Adrenal gland (tissue), 9 donors: ENCODE measurements at regions not wholly inside any gene's neighbourhood (a gene's known extent, or its start where the extent isn't known, plus 50 kb on each side); places are given as distances from the start of the nearest gene placed in this dataset.

Source experiments
- DNase-seq, 7 donors: peaks; one replicate each; pipeline ENCODE4 v3.0.0-alpha.2; 2019 to 2020
- H3K27ac ChIP-seq, 5 donors: fragments of 200-600 bp; sonication (generic) in 4 of 5; 1 replicate in 3 of 5; 2 replicates in 2 of 5; pipeline versions ENCODE4 v1.5.1 to v1.8.0; 2016 to 2020; ENCODE audit warnings: mild to moderate bottlenecking in 1 of 5
- H3K27me3 ChIP-seq: fragments of 200-600 bp; 2 replicates; pipeline ENCODE4 v1.8.0; 2021
- H3K36me3 ChIP-seq, 2 donors: fragments of 200-600 bp; replicated peaks in 1 of 2; 1 replicate in 1 of 2; 2 replicates in 1 of 2; pipeline versions ENCODE4 v1.5.1 to v1.8.0; 2018 to 2022
- H3K4me1 ChIP-seq, 2 donors: fragments of 200-600 bp; replicated peaks in 1 of 2; 1 replicate in 1 of 2; 2 replicates in 1 of 2; pipeline versions ENCODE4 v1.5.1 to v1.8.0; 2018 to 2021
- H3K4me3 ChIP-seq, 4 donors: fragments of 200-600 bp; sonication (generic) in 3 of 4; one replicate each; pipeline ENCODE4 v1.5.1; 2016 to 2018
- H3K9me3 ChIP-seq, 3 donors: fragments of 200-600 bp; sonication (generic) in 1 of 3; replicated peaks in 1 of 3; 1 replicate in 2 of 3; 2 replicates in 1 of 3; pipeline versions ENCODE4 v1.5.1 to v1.8.0; 2016 to 2021
- POLR2A ChIP-seq, 2 donors: fragments of 450-650 bp; IDR thresholded peaks; one replicate each; pipeline ENCODE4 v1.6.1; 2017; ENCODE audit warnings: antibody characterized with exemption in 2 of 2, mild to moderate bottlenecking in 2 of 2, moderate library complexity in 1 of 2
- WGBS, 4 donors: extraction: QIAGEN DNeasy Blood & Tissue Kit in 2 of 4; methylation state at CpG; one replicate each; pipeline versions ENCODE4 v1.1.5 to v1.1.7; 2013 to 2017; 5-methylcytosine and 5-hydroxymethylcytosine counted together
- intact Hi-C, 2 donors: fragments of 100-400 bp; cut with DNase I; formaldehyde crosslinking; loops; one replicate each; pipeline versions ENCODE4 v1.14.1 to v1.15.0; 2022 to 2023
- TF ChIP-seq, protein P1 (sequence below), 6 experiments: fragments of 450-650 bp in 4 of 6; fragments of 200-600 bp in 2 of 6; sonication (generic) in 1 of 6; IDR thresholded peaks; 1 replicate in 5 of 6; 2 replicates in 1 of 6; pipeline versions ENCODE4 v1.5.1 to v1.8.0; 2016 to 2021; ENCODE audit warnings: antibody characterized with exemption in 6 of 6, mild to moderate bottlenecking in 2 of 6, moderate library complexity in 1 of 6
- donor health status: healthy with polysubstance abuse.
- donor health status: Bipolar disorder and iron deficiency.
- donor health status: DM: yes; HTN: yes; CAD: no.
- donor health status: DM: no; HTN: no; CAD: no.
- donor health status: DM: no; HTN: no; CAD: no.

DNA sequence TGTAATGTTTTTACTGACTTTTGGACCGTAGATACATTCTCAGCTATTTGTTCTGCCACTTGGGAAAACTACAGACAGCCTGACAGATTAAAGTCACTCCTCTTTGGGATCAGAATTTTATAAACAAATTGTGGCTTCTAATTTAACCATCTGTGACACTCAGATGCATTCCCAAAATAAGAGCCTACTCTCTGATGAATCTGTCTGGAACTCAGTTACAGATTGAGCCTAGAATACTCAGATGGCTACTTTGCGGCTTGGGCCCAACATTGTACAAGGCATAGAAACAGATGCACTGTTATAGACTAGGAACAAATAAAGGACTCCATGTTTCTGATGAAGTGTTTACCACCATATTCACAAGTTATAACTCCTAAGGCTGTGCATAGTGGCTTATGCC is 291.0 kb upstream of the SLITRK6 start:
- DNase-seq, result no peak
- H3K4me3 ChIP-seq, result no peak overlapping the region
- no peaks in the 10 kb centered on the region for H3K9me3 ChIP-seq
- no peak for TF ChIP-seq POLR2A (IDR thresholded peaks at IDR 0.05)
- TF ChIP-seq, protein P1, sequence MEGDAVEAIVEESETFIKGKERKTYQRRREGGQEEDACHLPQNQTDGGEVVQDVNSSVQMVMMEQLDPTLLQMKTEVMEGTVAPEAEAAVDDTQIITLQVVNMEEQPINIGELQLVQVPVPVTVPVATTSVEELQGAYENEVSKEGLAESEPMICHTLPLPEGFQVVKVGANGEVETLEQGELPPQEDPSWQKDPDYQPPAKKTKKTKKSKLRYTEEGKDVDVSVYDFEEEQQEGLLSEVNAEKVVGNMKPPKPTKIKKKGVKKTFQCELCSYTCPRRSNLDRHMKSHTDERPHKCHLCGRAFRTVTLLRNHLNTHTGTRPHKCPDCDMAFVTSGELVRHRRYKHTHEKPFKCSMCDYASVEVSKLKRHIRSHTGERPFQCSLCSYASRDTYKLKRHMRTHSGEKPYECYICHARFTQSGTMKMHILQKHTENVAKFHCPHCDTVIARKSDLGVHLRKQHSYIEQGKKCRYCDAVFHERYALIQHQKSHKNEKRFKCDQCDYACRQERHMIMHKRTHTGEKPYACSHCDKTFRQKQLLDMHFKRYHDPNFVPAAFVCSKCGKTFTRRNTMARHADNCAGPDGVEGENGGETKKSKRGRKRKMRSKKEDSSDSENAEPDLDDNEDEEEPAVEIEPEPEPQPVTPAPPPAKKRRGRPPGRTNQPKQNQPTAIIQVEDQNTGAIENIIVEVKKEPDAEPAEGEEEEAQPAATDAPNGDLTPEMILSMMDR (IDR thresholded peaks at IDR 0.05), result no peak
- H3K27me3 ChIP-seq, result no peaks in the 10 kb centered on the region
- 39 to 92% (median 54%) methylated on average over 1 to 2 of the region's 2 CpGs for WGBS, 4 donors
- H3K4me1 ChIP-seq, result no peaks in the 10 kb centered on the region
- H3K27ac ChIP-seq, result no peak overlapping the region
- no peaks in the 10 kb centered on the region for H3K36me3 ChIP-seq
- intact Hi-C loops, result no loop called here

DNA sequence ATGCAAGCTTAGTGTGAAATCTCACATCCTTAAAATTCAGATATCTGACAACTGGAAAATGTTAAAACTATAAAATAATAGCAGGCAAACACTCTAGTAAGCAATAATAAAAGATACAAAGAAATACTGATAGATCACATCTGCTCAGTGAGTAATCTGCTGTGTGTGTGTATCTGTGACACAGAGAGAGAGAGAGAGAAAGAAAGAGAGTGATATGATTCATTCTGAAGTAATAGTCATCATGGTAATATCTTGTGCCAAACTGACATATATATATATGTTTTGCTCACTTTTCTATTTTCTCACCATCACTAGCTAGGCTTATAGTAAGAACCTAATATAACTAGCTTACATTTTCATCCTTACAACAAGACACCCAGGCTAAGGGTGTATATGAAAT is 288.0 kb upstream of the SLITRK6 start:
- no peaks in the 10 kb centered on the region for H3K36me3 ChIP-seq
- intact Hi-C loops, result no loop called here
- no peak overlapping the region for H3K27ac ChIP-seq
- no peaks in the 10 kb centered on the region for H3K9me3 ChIP-seq
- H3K27me3 ChIP-seq, result no peaks in the 10 kb centered on the region
- TF ChIP-seq, protein P1 (IDR thresholded peaks at IDR 0.05), result no peak
- no peak for TF ChIP-seq POLR2A (IDR thresholded peaks at IDR 0.05)
- no peak overlapping the region for H3K4me3 ChIP-seq
- no peaks in the 10 kb centered on the region for H3K4me1 ChIP-seq
- no peak for DNase-seq

DNA sequence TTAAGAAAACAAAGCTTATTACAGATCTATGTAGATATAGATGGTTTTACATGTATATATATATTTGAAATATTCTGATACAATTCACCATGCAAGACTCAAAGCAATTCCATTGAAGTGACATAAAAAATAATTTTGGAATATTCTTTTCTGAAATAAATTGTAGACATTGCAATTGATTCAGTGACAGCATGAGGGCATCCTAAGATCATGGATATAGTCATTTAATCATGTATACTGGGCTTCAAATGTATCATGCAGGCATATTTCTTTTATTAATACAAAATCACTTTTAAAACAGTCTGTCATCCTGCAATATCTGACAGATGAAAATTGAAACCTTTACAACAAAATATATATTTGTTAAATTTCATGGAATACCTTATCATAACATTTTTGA is 286.7 kb upstream of the SLITRK6 start:
- Histone ChIP-seq H3K27ac (no peak overlapping the region), H3K27me3 (no peaks in the 10 kb centered on the region), H3K9me3 (no peaks in the 10 kb centered on the region), H3K4me1 (no peaks in the 10 kb centered on the region), H3K36me3 (no peaks in the 10 kb centered on the region), H3K4me3 (no peak overlapping the region)
- intact Hi-C loops, result no loop called here
- TF ChIP-seq, protein P1 (IDR thresholded peaks at IDR 0.05), result peak in 2 of 6 experiments; percentile 10 to 16
- TF ChIP-seq POLR2A (IDR thresholded peaks at IDR 0.05), result no peak
- no peak for DNase-seq

DNA sequence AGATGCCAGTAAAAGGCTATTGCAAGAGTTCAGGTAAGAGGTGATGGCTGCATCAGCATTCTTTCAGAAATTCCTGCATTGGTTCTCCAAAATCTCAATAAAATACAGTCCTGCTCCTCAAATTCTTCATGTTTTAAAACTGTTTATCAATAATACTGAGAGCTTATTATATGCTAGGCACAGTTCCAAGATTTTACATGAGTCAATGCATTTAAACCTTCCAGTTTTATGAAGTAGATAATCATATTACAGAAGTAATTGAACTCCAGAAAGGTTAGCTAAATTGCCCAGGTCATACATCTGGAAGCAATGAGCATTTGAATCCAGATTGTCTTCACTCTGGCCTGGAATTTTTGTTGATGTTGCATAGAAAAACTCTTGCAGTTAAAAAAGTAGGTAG is 282.9 kb upstream of the SLITRK6 start:
- Histone ChIP-seq H3K4me3 (no peak overlapping the region), H3K9me3 (no peaks in the 10 kb centered on the region), H3K27ac (no peak overlapping the region), H3K27me3 (no peaks in the 10 kb centered on the region), H3K4me1 (no peaks in the 10 kb centered on the region), H3K36me3 (no peaks in the 10 kb centered on the region)
- TF ChIP-seq, protein P1 (IDR thresholded peaks at IDR 0.05), result no peak
- intact Hi-C loops, result no loop called here
- DNase-seq, result no peak
